ENCODE measurements at regions not wholly inside any gene's neighbourhood (a gene's known extent, or its start where the extent isn't known, plus 50 kb on each side); places are given as distances from the start of the nearest gene placed in this dataset.
"Not testable (repeated sequence)": the region's sequence is repeated elsewhere in the genome, so short reads cannot be mapped to it uniquely, and the experiment has no call there.

DNA sequence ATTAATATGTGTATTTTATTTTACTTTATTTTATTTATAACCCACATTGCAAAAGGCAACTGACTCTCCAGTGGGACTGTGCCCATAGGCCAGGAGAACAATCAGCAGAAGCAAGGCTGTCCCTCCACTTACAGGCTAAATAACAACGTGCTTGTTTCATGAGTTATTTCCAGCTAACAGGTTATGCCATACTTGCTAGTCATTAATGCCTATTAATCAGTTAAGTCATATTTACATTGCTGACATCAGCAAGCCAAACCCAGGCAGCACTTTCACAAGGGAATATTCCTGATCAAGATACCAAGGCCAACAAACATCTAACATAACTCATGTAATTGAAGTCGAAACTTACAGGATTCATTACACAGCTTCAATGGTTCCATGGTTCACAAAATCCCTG is 92.1 kb downstream of the EN1 start:
- Mint-ChIP-seq H3K27ac (no peak overlapping the region), H3K27me3 (peaks cover 9% of the 10 kb centered on the region), H3K9me3 (no peaks in the 10 kb centered on the region), H3K4me1 (no peaks in the 10 kb centered on the region), H3K36me3 (no peaks in the 10 kb centered on the region), H3K4me3 (no peak overlapping the region)
- ATAC-seq (ENCODE audit: low read depth): no peak
- no peak for DNase-seq (ENCODE audit: low spot score in 2 of 2)

DNA sequence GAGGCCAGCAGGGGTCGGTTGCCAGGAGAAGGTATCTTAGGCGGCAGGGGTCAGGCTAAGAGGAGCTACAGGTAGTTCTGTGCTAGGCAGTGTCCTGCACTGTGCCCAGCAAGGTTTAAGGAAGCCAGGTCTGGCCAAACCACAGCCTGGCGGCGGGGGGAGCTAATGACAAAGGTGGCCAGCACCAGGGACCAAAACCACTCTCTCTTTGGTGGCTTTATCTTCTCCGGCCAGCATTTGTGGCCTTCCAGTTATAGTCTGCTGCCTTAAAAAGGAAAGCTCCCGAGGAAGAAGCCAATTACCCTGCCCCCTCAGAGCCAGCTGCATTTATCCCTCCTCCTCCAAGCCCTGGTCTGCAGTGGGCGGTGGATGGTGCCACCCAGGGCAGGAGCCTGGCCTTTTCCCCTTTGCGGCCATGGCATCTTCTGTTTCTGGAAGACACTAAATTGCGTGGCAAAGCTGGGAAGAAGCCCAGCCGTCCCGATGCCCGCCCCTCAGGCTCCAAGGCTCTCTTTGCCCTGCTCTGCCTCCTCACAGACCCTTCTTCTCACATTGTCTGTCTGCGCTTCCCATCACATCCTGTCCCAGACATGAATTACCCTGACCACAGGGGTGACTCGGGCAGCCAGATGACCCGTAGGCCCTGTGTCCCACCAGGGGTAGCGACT is 94.6 kb downstream of the EN1 start:
- H3K36me3 Mint-ChIP-seq: no peaks in the 10 kb centered on the region
- no peak overlapping the region for H3K27ac Mint-ChIP-seq
- no peak for ATAC-seq (ENCODE audit: low read depth)
- peaks cover under 1% of the 10 kb centered on the region for H3K27me3 Mint-ChIP-seq
- H3K4me3 Mint-ChIP-seq: no peak overlapping the region
- no peaks in the 10 kb centered on the region for H3K4me1 Mint-ChIP-seq
- no peak for DNase-seq (ENCODE audit: low spot score in 2 of 2)
- peaks cover 2% of the 10 kb centered on the region for H3K9me3 Mint-ChIP-seq

DNA sequence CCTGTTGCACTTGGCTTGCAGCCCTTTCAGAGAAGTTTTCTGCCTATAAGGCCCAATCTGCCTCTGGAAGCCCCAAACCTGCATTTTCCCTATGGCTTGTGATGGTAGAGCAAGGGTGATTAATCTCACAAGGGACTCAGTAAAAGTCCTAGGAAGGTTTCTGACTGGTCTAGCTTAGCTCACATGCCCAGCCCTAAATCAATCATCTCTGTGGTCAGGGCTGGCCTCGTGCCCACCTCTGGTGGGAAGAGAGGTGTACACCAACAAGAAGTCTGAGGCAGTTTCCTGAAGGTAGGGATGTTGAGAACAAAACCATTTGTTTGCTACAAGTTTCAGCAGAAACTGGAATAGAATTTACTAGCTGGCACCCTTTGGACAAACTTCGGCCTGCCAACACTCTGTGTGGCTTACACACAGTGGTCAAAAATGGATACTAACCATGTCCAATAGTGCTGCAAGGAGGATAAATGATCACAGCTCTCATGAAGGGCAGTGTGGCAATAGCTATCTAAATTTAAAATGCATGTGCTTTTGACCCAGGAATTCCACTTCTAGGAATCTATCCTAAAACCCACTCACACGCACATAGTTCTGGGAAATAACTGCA is 96.4 kb downstream of the EN1 start:
- no peak overlapping the region for H3K27ac Mint-ChIP-seq
- DNase-seq (ENCODE audit: low spot score in 2 of 2): no peak
- H3K9me3 Mint-ChIP-seq: peaks cover 7% of the 10 kb centered on the region
- no peaks in the 10 kb centered on the region for H3K36me3 Mint-ChIP-seq
- peaks cover 3% of the 10 kb centered on the region for H3K27me3 Mint-ChIP-seq
- no peak for ATAC-seq (ENCODE audit: low read depth)
- H3K4me3 Mint-ChIP-seq: no peak overlapping the region
- no peaks in the 10 kb centered on the region for H3K4me1 Mint-ChIP-seq

DNA sequence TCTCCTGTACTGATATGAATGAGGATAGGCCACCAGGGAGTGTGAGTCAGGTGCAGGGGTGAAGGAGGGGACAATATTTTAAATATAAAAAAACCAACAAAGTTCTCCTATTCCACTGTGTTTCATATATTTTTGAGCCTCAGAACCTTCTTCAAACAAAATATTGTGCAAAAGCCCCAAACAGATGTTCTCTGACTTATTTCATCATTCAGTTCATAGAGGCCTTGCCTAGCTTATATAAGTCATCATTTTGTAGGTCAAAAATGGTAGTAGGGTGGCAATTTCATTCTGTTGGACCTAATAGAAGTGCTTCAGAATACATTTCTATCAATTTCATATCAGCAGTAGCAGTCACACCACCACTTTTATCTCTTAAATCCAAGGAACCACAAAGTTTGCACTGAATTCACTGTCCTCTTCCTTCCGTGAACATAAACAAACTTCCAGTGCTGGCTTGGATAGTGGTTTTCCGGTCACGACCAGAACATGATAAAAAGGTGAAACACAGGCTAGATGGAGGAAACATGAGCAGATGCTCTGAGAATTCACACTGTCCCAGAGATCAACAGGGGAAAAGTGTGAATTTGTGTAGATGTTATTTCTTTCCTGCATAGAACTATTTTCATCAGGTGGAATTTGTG is 99.1 kb downstream of the EN1 start:
- no peak overlapping the region for H3K27ac Mint-ChIP-seq
- no peaks in the 10 kb centered on the region for H3K4me1 Mint-ChIP-seq
- H3K9me3 Mint-ChIP-seq: peaks cover 16% of the 10 kb centered on the region
- H3K27me3 Mint-ChIP-seq: peaks cover 3% of the 10 kb centered on the region
- no peak for ATAC-seq (ENCODE audit: low read depth)
- no peak for DNase-seq (ENCODE audit: low spot score in 2 of 2)
- peaks cover 3% of the 10 kb centered on the region for H3K36me3 Mint-ChIP-seq
- no peak overlapping the region for H3K4me3 Mint-ChIP-seq

DNA sequence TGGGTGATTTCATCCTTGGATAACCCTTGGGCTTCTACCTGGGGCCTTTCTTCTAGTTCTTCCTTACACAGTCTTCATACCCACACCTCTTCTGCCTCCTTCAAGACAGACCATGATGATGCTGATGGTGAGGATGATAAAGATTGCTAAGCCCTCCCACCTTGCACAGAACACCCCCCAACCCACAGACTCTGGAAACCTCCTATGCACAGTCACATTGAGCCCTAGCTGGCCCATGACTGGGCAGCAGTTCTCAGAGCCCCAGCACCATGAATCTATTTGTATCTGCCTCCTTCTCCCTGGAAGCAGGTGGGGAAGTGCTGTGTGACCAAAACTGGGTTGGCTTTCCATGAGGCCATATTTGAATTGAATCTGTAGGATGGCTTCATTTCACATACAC is 99.8 kb downstream of the EN1 start:
- peaks cover 3% of the 10 kb centered on the region for H3K36me3 Mint-ChIP-seq
- H3K4me1 Mint-ChIP-seq: no peaks in the 10 kb centered on the region
- H3K27me3 Mint-ChIP-seq: peaks cover 3% of the 10 kb centered on the region
- peaks cover 16% of the 10 kb centered on the region for H3K9me3 Mint-ChIP-seq
- H3K27ac Mint-ChIP-seq: no peak overlapping the region
- DNase-seq (ENCODE audit: low spot score in 2 of 2) (no peak), ATAC-seq (ENCODE audit: low read depth) (no peak)
- no peak overlapping the region for H3K4me3 Mint-ChIP-seq

DNA sequence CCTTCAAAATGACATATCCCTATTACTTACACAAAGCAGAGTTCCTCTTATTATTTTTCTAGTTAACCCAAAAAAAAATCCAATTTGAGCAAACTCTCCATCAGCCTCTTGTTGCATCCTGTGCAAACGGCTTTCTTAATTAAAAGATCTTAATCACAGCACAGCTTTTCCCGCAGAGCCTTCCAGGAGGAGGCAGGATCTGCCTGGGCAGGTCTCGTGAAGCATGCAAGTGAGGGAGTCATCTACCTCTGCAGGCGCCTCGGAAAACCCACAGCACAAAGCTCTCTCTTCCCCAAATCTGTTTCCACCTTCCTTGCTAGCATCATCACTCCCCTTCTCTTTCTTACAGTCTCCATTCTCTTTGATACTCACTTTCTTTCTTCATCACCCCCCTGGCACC is 100.4 kb downstream of the EN1 start:
- Mint-ChIP-seq H3K27me3 (peaks cover 3% of the 10 kb centered on the region), H3K4me3 (no peak overlapping the region), H3K27ac (no peak overlapping the region), H3K36me3 (peaks cover 3% of the 10 kb centered on the region), H3K9me3 (peaks cover 16% of the 10 kb centered on the region), H3K4me1 (no peaks in the 10 kb centered on the region)
- ATAC-seq (ENCODE audit: low read depth) (no peak), DNase-seq (ENCODE audit: low spot score in 2 of 2) (no peak)

DNA sequence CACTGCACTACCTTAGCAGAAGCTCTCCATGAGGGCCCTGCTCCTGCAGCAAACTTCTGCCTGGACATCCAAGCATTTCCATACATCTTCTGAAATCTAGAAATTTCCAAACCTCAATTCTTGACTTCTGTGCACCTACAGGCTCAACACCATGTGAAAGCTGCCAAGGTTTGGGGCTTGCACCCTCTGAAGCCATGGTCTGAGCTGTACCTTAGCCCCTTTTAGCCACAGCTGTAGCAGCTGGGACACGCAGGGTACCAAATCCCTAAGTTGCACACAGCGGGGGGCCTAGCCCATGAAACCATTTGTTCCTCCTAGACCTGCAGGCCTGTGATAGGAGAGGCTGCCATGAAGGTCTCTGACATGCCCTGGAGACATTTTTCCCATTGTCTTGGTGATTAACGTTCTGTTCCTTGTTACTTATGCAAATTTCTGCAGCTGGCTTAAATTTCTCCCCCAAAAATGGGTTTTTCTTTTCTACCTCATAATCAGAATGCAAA is 102.7 kb downstream of the EN1 start:
- DNase-seq (ENCODE audit: low spot score in 2 of 2); H3K4me3 Mint-ChIP-seq; ATAC-seq (ENCODE audit: low read depth); H3K27ac Mint-ChIP-seq; H3K36me3 Mint-ChIP-seq; H3K27me3 Mint-ChIP-seq; H3K4me1 Mint-ChIP-seq: not testable (repeated sequence)
- H3K9me3 Mint-ChIP-seq: peaks cover 14% of the 10 kb centered on the region

DNA sequence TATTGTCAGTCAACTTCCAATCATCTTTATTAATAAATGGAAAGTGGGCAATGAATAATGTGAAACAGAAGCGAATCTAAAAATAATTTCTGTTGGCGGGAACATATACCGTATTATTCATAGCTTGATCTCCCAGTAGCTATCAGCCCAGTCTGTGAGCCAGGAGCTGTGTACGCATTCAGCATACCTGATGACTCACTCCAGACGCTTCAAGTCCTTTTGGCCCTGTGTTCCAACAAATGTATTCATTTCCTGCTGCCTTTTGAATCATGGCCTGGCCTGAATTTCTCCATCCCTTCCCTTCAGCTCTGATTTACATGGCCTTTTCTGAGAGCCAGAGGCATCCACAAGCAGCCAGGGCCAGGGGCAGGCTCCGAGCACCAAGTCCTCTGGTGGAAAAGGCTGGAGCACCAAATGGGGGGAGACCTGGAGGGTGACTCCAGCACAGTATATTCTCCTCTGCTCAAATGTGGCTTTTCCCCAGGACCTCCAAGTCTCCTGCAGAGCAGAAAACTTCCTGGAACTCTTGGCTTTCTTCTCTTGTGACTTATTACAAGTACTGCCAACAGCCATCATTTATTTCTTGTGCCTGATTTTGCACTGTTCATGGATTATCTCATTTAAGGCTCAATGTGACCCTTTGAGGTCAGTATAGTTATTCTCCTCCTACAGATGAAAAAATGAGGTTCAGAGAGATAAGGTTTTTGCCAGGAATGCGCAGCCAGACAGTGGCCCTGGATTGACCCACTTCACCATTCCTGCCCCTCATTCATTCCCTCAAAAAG is 108.7 kb downstream of the EN1 start:
- H3K27ac Mint-ChIP-seq: no peak overlapping the region
- H3K27me3 Mint-ChIP-seq: peaks cover 12% of the 10 kb centered on the region
- peaks cover 2% of the 10 kb centered on the region for H3K9me3 Mint-ChIP-seq
- no peak for DNase-seq (ENCODE audit: low spot score in 2 of 2)
- no peak overlapping the region for H3K4me3 Mint-ChIP-seq
- H3K4me1 Mint-ChIP-seq: no peaks in the 10 kb centered on the region
- no peaks in the 10 kb centered on the region for H3K36me3 Mint-ChIP-seq
- no peak for ATAC-seq (ENCODE audit: low read depth)

DNA sequence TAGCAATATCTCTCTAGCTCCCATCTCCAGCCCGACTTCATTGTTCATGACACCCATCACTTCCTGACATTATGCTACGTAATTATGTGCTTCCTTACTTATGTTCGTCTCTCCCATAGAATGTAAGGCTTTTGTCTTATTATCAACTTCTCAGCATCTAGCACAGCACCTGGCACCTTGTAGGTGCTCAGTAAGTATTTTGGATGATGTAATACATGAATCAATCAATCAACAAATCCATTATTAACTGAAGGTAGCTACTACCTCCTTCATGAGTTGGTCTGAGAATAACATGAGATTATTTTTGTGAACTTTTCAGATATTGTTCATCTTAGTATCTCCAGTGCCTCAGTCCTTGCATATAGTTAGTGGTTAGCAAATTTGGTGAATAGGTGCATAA is 109.3 kb downstream of the EN1 start:
- H3K27ac Mint-ChIP-seq: no peak overlapping the region
- ATAC-seq (ENCODE audit: low read depth) (no peak), DNase-seq (ENCODE audit: low spot score in 2 of 2) (no peak)
- peaks cover 2% of the 10 kb centered on the region for H3K9me3 Mint-ChIP-seq
- no peak overlapping the region for H3K4me3 Mint-ChIP-seq
- H3K4me1 Mint-ChIP-seq: no peaks in the 10 kb centered on the region
- H3K27me3 Mint-ChIP-seq: peaks cover 12% of the 10 kb centered on the region
- no peaks in the 10 kb centered on the region for H3K36me3 Mint-ChIP-seq

DNA sequence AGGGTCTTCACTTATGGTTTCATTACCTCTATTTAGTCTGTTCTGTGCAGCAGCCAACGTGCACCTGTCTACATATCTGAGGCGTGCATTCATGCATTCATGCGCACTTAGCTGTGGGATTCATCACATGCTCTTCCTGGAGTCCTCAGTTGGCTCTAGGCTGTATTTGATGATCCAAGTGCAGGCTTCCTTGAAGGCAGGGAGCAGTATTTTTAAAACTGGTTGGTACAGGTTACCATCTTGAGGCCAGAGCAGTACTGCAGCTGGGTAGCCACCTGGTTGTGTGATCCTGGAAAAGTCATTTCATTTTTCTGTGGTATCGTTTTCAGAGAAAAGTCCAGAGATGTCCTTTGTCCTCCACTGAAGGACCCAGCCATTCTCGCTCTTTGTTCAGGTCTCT is 109.8 kb downstream of the EN1 start:
- Mint-ChIP-seq H3K9me3 (peaks cover 2% of the 10 kb centered on the region), H3K4me3 (no peak overlapping the region), H3K27me3 (peaks cover 12% of the 10 kb centered on the region), H3K27ac (no peak overlapping the region), H3K4me1 (no peaks in the 10 kb centered on the region), H3K36me3 (no peaks in the 10 kb centered on the region)
- DNase-seq (ENCODE audit: low spot score in 2 of 2) (no peak), ATAC-seq (ENCODE audit: low read depth) (no peak)

DNA sequence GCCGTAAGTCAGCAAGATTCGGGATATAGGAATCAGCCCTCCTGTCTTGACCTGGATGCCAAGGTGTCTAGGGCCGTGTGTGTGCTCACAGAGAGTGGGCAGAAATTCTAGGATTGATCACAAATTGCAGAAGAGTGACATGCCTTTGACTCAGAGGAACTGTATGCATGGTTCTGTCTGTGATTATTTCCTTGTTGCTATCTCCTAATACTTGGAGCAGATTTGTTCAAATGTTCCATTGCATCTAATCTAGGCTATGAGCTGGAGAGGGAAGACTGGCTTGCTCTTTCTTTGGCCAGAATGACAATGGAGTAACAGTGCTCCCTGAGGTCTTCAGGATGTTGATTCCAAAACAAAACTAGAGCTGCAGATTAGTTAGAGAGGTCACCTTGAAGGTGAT is 115.0 kb downstream of the EN1 start:
- DNase-seq (ENCODE audit: low spot score in 2 of 2) (no peak), ATAC-seq (ENCODE audit: low read depth) (no peak)
- no peaks in the 10 kb centered on the region for H3K36me3 Mint-ChIP-seq
- H3K27ac Mint-ChIP-seq: no peak overlapping the region
- H3K9me3 Mint-ChIP-seq: peaks cover 6% of the 10 kb centered on the region
- no peak overlapping the region for H3K4me3 Mint-ChIP-seq
- H3K27me3 Mint-ChIP-seq: peaks cover 3% of the 10 kb centered on the region
- H3K4me1 Mint-ChIP-seq: no peaks in the 10 kb centered on the region

DNA sequence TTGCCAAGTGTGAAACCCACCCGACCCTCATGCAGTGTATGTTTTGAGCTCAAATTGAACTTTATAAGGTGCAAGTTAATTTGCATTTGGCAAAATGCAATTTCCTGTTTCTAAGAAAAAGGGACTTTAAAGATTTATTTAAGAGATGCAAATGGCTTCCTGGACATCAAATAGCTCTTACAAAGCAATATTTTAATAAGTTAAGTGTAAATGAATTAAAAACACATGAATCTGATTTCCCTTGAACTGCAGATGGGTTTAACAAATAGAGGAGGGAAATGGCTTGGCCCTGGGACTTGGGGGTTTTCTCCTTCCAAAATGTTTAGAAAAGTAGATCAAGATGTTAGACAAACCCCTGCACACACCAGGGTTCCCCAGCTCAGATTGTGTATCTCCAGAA is 116.0 kb downstream of the EN1 start:
- peaks cover 6% of the 10 kb centered on the region for H3K27me3 Mint-ChIP-seq
- no peak overlapping the region for H3K4me3 Mint-ChIP-seq
- ATAC-seq (ENCODE audit: low read depth): no peak
- DNase-seq (ENCODE audit: low spot score in 2 of 2): no peak
- no peaks in the 10 kb centered on the region for H3K4me1 Mint-ChIP-seq
- peaks cover 6% of the 10 kb centered on the region for H3K9me3 Mint-ChIP-seq
- H3K27ac Mint-ChIP-seq: no peak overlapping the region
- H3K36me3 Mint-ChIP-seq: no peaks in the 10 kb centered on the region

DNA sequence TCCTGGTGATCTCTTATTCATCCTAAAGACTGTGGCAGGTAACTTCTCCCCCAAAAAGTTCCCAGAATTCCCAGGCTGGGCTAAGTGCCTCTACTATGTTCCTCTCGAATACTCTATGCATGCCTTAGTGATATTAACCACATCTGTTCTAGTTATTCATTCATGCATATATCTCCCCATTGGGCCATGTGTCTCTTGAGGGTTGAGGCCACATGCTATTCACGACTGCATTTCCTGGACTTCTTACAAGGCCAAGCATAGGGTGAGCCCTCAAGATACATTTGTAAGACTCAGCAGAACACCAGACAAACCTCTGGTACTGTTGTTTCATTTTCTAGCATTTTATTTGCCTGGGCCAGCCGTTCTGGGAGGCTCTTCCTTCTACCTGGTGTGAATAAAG is 117.0 kb downstream of the EN1 start:
- H3K27me3 Mint-ChIP-seq: peaks cover 7% of the 10 kb centered on the region
- ATAC-seq (ENCODE audit: low read depth) (no peak), DNase-seq (ENCODE audit: low spot score in 2 of 2) (no peak)
- no peak overlapping the region for H3K27ac Mint-ChIP-seq
- peaks cover 6% of the 10 kb centered on the region for H3K9me3 Mint-ChIP-seq
- no peaks in the 10 kb centered on the region for H3K4me1 Mint-ChIP-seq
- H3K4me3 Mint-ChIP-seq: no peak overlapping the region
- no peaks in the 10 kb centered on the region for H3K36me3 Mint-ChIP-seq

DNA sequence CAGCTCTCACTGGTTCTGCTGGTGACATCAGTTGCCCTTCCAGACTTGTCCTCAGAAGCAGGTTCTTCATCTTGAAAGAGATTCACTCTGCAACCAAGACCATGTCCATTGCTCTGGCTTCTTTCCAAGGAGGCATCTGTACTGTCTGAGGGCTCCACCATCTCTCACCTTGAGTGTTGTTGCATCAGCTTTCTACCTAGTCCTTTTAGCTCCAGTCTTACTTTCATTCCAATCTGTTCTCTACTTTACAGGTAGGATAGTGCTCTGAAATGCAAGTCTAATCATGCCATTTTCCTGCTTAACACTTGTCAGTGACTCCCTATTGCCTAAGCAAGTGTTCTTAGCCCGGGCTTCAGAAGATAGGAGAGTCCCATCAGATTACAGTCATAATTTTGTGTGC is 117.7 kb downstream of the EN1 start:
- Mint-ChIP-seq H3K9me3 (peaks cover 6% of the 10 kb centered on the region), H3K4me1 (no peaks in the 10 kb centered on the region), H3K27ac (no peak overlapping the region), H3K36me3 (no peaks in the 10 kb centered on the region), H3K27me3 (peaks cover 7% of the 10 kb centered on the region), H3K4me3 (no peak overlapping the region)
- DNase-seq (ENCODE audit: low spot score in 2 of 2) (no peak), ATAC-seq (ENCODE audit: low read depth) (no peak)

Data from memory B cell (primary cell).